CD4-positive, alpha-beta T cell (primary cell): ENCODE measurements at regions not wholly inside any gene's neighbourhood (a gene's known extent, or its start where the extent isn't known, plus 50 kb on each side); places are given as distances from the start of the nearest gene placed in this dataset.

Source experiments
- ATAC-seq: fragments of 200-7000 bp; cut with Tn5 transposase; one replicate; pipeline ENCODE4 v1.10.0; 2022; ENCODE audit warnings: mild to moderate bottlenecking; ENCODE audit not compliant: poor library complexity
- CTCF ChIA-PET: fragments of 350-600 bp; sonication (Branson Sonifier 250); formaldehyde crosslinking; loops from one replicate; lab custom pipeline; 2021; ENCODE audit warnings: antibody characterized with exemption, inconsistent platforms; lab: Charles Lee
- POLR2A ChIA-PET: fragments of 350-600 bp; sonication (Branson Sonifier 250); formaldehyde crosslinking; loops from one replicate; lab custom pipeline; 2021; ENCODE audit warnings: antibody characterized with exemption, inconsistent platforms; lab: Charles Lee
- DNase-seq, 14 experiments: peaks; one replicate each; pipeline ENCODE4 v3.0.0-alpha.2; 2013 to 2020; ENCODE audit warnings: mixed read lengths in 2 of 14
- H3K27ac ChIP-seq, 2 donors: one replicate each; pipeline versions ENCODE4 v1.5.1 to v1.7.0; 2013; ENCODE audit warnings: low read length in 2 of 2, low read depth in 1 of 2, mild to moderate bottlenecking in 1 of 2
- H3K27me3 ChIP-seq, 2 experiments: 1 replicate in 1 of 2; 2 replicates in 1 of 2; pipeline versions ENCODE4 v1.6.1 to v1.7.0; 2013; ENCODE audit warnings: low read length in 2 of 2, control low read depth in 1 of 2, mild to moderate bottlenecking in 1 of 2, moderate library complexity in 1 of 2; ENCODE audit not compliant: insufficient read depth in 2 of 2, control insufficient read depth in 1 of 2
- H3K36me3 ChIP-seq: one replicate; pipeline ENCODE4 v1.6.1; 2013; ENCODE audit warnings: low read length, control low read depth; ENCODE audit not compliant: insufficient read depth
- H3K4me1 ChIP-seq: one replicate; pipeline ENCODE4 v1.6.1; 2013; ENCODE audit warnings: low read length, control low read depth; ENCODE audit not compliant: insufficient read depth
- H3K4me3 ChIP-seq: one replicate; pipeline ENCODE4 v1.5.1; 2013; ENCODE audit warnings: mild to moderate bottlenecking, low read length, moderate library complexity
- H3K9me3 ChIP-seq, 2 experiments: 1 replicate in 1 of 2; 2 replicates in 1 of 2; pipeline versions ENCODE4 v1.6.1 to v1.7.0; 2013; ENCODE audit warnings: low read length in 2 of 2, mild to moderate bottlenecking in 2 of 2, control low read depth in 1 of 2, moderate library complexity in 1 of 2; ENCODE audit not compliant: control insufficient read depth in 1 of 2, insufficient read depth in 1 of 2
- H3K27ac Mint-ChIP-seq: one replicate; pipeline ENCODE4 v1.8.0; 2020; ENCODE audit warnings: mixed read lengths
- H3K27me3 Mint-ChIP-seq: one replicate; pipeline ENCODE4 v1.8.0; 2021; ENCODE audit warnings: mixed read lengths
- H3K36me3 Mint-ChIP-seq: one replicate; pipeline ENCODE4 v1.8.0; 2021; ENCODE audit warnings: low read depth, mixed read lengths
- H3K4me1 Mint-ChIP-seq: one replicate; pipeline ENCODE4 v1.8.0; 2021; ENCODE audit warnings: low read depth, mixed read lengths
- H3K4me3 Mint-ChIP-seq: one replicate; pipeline ENCODE4 v1.8.0; 2020; ENCODE audit warnings: mild to moderate bottlenecking, mixed read lengths
- H3K9me3 Mint-ChIP-seq: one replicate; pipeline ENCODE4 v1.8.0; 2020; ENCODE audit warnings: mixed read lengths
- CTCF ChIP-seq: fragments of 200-600 bp; IDR thresholded peaks from one replicate; pipeline ENCODE4 v1.8.0; 2022; ENCODE audit warnings: antibody characterized with exemption, mild to moderate bottlenecking
- intact Hi-C, 2 experiments: fragments of 100-400 bp; cut with DNase I in 1 of 2; cut with micrococcal nuclease in 1 of 2; formaldehyde crosslinking; loops; one replicate each; pipeline versions ENCODE4 v1.15.1 to v1.9.0; 2023 to 2025; cut with DNase I, micrococcal nuclease

- H3K36me3 Mint-ChIP-seq, result no peaks in the 10 kb centered on the region
- CTCF ChIA-PET, result no interaction called here
- H3K27me3 Mint-ChIP-seq, result no peaks in the 10 kb centered on the region
- Histone ChIP-seq H3K9me3 (no peaks in the 10 kb centered on the region), H3K27ac (no peak overlapping the region), H3K36me3 (no peaks in the 10 kb centered on the region), H3K27me3 (no peaks in the 10 kb centered on the region), H3K4me1 (no peaks in the 10 kb centered on the region), H3K4me3 (no peak overlapping the region)
- no peak overlapping the region for H3K4me3 Mint-ChIP-seq
- H3K9me3 Mint-ChIP-seq, result peaks cover 4% of the 10 kb centered on the region
- DNase-seq (no peak), ATAC-seq (no peak)
- H3K27ac Mint-ChIP-seq, result no peak overlapping the region
- intact Hi-C loops, result no loop called here
- POLR2A ChIA-PET, result no interaction called here
- H3K4me1 Mint-ChIP-seq, result no peaks in the 10 kb centered on the region
- no peak for TF ChIP-seq CTCF
These were observed 332.0 kb downstream of the TMEM161B start for GRCh38 chr5:87936667-87937066.

GRCh38 chr5:87924436-87924835 lies 344.2 kb downstream of the TMEM161B start:
- Histone ChIP-seq H3K4me3 (no peak overlapping the region), H3K27ac (no peak overlapping the region), H3K4me1 (no peaks in the 10 kb centered on the region), H3K9me3 (peaks cover 0 to 12% of the 10 kb centered on the region in 2 experiments), H3K27me3 (peaks cover 0 to 6% of the 10 kb centered on the region in 2 experiments), H3K36me3 (no peaks in the 10 kb centered on the region)
- intact Hi-C loops, result no loop called here
- Mint-ChIP-seq H3K4me3 (no peak overlapping the region), H3K9me3 (peaks cover 14% of the 10 kb centered on the region), H3K36me3 (no peaks in the 10 kb centered on the region), H3K4me1 (no peaks in the 10 kb centered on the region), H3K27me3 (peaks cover 6% of the 10 kb centered on the region), H3K27ac (no peak overlapping the region)
- no peak for DNase-seq
- no peak for TF ChIP-seq CTCF
- ChIA-PET CTCF (no interaction called here), POLR2A (no interaction called here)
- ATAC-seq, result no peak

- ChIA-PET POLR2A (no interaction called here), CTCF (no interaction called here)
- Histone ChIP-seq H3K27me3 (no peaks in the 10 kb centered on the region), H3K36me3 (no peaks in the 10 kb centered on the region), H3K4me3 (no peak overlapping the region), H3K27ac (no peak overlapping the region), H3K9me3 (no peaks in the 10 kb centered on the region), H3K4me1 (no peaks in the 10 kb centered on the region)
- Mint-ChIP-seq H3K27ac (no peak overlapping the region), H3K27me3 (no peaks in the 10 kb centered on the region), H3K9me3 (peaks cover 25% of the 10 kb centered on the region), H3K36me3 (no peaks in the 10 kb centered on the region), H3K4me1 (no peaks in the 10 kb centered on the region), H3K4me3 (no peak overlapping the region)
- TF ChIP-seq CTCF, result no peak
- DNase-seq (no peak), ATAC-seq (no peak)
- intact Hi-C loops, result no loop called here
These were observed 352.3 kb downstream of the TMEM161B start for GRCh38 chr5:87916320-87916719.
